SK-N-SH (cell line): ENCODE measurements at regions not wholly inside any gene's neighbourhood (a gene's known extent, or its start where the extent isn't known, plus 50 kb on each side); places are given as distances from the start of the nearest gene placed in this dataset.

ENCODE experiments used
- CTCF ChIP-seq: fragments of 200-600 bp; sonication (generic); IDR thresholded peaks from 2 replicates; pipeline ENCODE4 v1.6.1; 2017; ENCODE audit warnings: antibody characterized with exemption, mild to moderate bottlenecking, moderate library complexity
- ELF1 ChIP-seq: IDR thresholded peaks from 2 replicates; pipeline ENCODE4 v1.4.0; 2012
- FOXJ3 ChIP-seq: sonication (generic); formaldehyde crosslinking; IDR thresholded peaks from 2 replicates; pipeline ENCODE4 v1.5.1; 2020; ENCODE audit warnings: mild to moderate bottlenecking, missing genetic modification reagents
- GATA2 ChIP-seq: sonication (generic); formaldehyde crosslinking; IDR thresholded peaks from 2 replicates; pipeline ENCODE4 v1.5.0; 2020; ENCODE audit warnings: mild to moderate bottlenecking, missing genetic modification reagents
- POLR2AphosphoS5 ChIP-seq: IDR thresholded peaks from 2 replicates; pipeline ENCODE4 v1.6.1; 2012; ENCODE audit warnings: low read depth, low read length
- RCOR1 ChIP-seq: fragments of 150-350 bp; IDR thresholded peaks from 2 replicates; pipeline ENCODE4 v1.6.1; 2017; ENCODE audit warnings: antibody characterized with exemption, low read length
- RFX5 ChIP-seq: IDR thresholded peaks from 2 replicates; pipeline ENCODE4 v1.6.1; 2012; ENCODE audit warnings: mild to moderate bottlenecking, improper control_type of control experiment, low read length
- TAF1 ChIP-seq: IDR thresholded peaks from 2 replicates; pipeline ENCODE4 v1.6.1; 2012; ENCODE audit warnings: low read depth, mild to moderate bottlenecking, low read length, moderate library complexity, borderline replicate concordance
- YY1 ChIP-seq: IDR thresholded peaks from 2 replicates; pipeline ENCODE4 v1.4.0; 2012; ENCODE audit warnings: low read depth, mild to moderate bottlenecking

DNA sequence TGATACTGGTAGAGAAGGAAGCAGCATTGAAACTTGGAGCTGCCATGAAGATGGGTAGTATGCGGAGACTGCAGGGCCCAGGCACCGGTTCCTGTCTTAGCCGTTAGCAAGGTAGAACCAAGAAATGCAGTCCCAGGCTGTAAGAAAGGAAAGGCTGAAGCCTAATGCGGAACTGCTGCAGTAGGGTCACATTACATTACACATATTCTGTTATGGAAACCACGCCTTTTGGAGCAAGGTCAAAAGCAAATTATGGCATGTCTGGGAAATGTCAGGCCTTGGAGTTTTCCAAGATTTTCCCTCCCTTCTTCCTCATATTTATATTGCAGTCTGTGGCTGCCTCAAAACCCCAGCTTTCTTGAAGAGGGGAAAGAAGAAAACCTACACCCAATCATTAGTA lies 204.8 kb upstream of the RASGEF1B start:
- TF ChIP-seq ELF1 (no peak), TAF1 (no peak), CTCF (no peak), RCOR1 (no peak), FOXJ3 (CRISPR knock-in tag) (no peak), YY1 (no peak), GATA2 (CRISPR knock-in tag) (no peak), POLR2AphosphoS5 (no peak), RFX5 (no peak)
